ENCODE measurements at regions not wholly inside any gene's neighbourhood (a gene's known extent, or its start where the extent isn't known, plus 50 kb on each side); places are given as distances from the start of the nearest gene placed in this dataset.

- TF ChIP-seq CTCF (IDR thresholded peaks at IDR 0.05) = no peak
- no peak for TF ChIP-seq POLR2A (IDR thresholded peaks at IDR 0.05)
- no peak for TF ChIP-seq EP300 (IDR thresholded peaks at IDR 0.05)
Observed at GRCh38 chr15:69661446-69661845, 208.8 kb downstream of the RPLP1 start.
